Nephron (organoid): ENCODE measurements at regions not wholly inside any gene's neighbourhood (a gene's known extent, or its start where the extent isn't known, plus 50 kb on each side); places are given as distances from the start of the nearest gene placed in this dataset.
A peak's percentile ranks its signal among the peaks of the same experiment; 100 is the strongest.

Source experiments
- H3K27ac Mint-ChIP-seq, 3 experiments: 2 replicates each; pipeline ENCODE4 v1.8.0; 2020; ENCODE audit warnings: mixed read lengths in 3 of 3, mild to moderate bottlenecking in 2 of 3, moderate library complexity in 1 of 3
- H3K27me3 Mint-ChIP-seq: 2 replicates; pipeline ENCODE4 v1.8.0; 2021; ENCODE audit warnings: low read depth, mild to moderate bottlenecking, moderate library complexity, mixed read lengths
- H3K36me3 Mint-ChIP-seq: 2 replicates; pipeline ENCODE4 v1.8.0; 2020; ENCODE audit warnings: low read depth, mixed read lengths
- H3K4me1 Mint-ChIP-seq: 2 replicates; pipeline ENCODE4 v1.8.0; 2020; ENCODE audit warnings: mixed read lengths
- H3K4me3 Mint-ChIP-seq, 3 experiments: 2 replicates each; pipeline ENCODE4 v1.8.0; 2020; ENCODE audit warnings: mild to moderate bottlenecking in 3 of 3, mixed read lengths in 3 of 3, moderate library complexity in 2 of 3
- H3K9me3 Mint-ChIP-seq: 2 replicates; pipeline ENCODE4 v1.8.0; 2020; ENCODE audit warnings: mixed read lengths
- TF ChIP-seq, protein P1 (sequence below), 3 experiments: fragments of 200-600 bp; sonication (generic); IDR thresholded peaks; one replicate each; pipeline ENCODE4 v1.5.0; 2021; ENCODE audit warnings: antibody characterized with exemption in 3 of 3; ENCODE audit not compliant: unreplicated experiment in 3 of 3

DNA sequence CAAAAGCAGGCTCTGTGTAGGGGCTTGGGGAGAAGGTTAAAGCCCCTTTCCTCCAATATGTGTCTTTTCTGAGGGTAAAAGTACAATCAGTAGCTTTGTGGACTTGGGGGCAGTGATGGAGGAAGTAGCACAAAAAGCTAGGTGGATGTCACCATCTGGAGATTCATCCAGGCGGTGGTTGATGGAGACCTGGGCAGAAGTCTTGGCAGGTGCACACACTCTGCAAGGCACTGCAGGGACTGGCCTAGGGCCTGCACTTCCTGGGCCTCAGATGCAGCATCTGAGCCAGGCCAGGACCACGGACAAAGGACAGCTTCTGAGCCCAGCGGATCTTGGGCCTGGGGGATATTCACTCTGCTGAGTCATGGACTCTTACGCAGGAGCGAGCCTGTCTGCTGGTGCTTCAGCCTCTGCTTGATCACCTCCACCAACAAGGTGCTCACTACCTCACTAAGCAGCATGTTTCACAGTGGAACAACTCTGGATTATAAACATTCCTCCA lies 391.1 kb downstream of the TNS1 start:
- Mint-ChIP-seq H3K4me1 (peaks cover 53% of the 10 kb centered on the region), H3K27me3 (peaks cover 3% of the 10 kb centered on the region)
- TF ChIP-seq, protein P1, sequence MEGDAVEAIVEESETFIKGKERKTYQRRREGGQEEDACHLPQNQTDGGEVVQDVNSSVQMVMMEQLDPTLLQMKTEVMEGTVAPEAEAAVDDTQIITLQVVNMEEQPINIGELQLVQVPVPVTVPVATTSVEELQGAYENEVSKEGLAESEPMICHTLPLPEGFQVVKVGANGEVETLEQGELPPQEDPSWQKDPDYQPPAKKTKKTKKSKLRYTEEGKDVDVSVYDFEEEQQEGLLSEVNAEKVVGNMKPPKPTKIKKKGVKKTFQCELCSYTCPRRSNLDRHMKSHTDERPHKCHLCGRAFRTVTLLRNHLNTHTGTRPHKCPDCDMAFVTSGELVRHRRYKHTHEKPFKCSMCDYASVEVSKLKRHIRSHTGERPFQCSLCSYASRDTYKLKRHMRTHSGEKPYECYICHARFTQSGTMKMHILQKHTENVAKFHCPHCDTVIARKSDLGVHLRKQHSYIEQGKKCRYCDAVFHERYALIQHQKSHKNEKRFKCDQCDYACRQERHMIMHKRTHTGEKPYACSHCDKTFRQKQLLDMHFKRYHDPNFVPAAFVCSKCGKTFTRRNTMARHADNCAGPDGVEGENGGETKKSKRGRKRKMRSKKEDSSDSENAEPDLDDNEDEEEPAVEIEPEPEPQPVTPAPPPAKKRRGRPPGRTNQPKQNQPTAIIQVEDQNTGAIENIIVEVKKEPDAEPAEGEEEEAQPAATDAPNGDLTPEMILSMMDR (IDR thresholded peaks at IDR 0.05; ENCODE audit: unreplicated experiment in 3 of 3) = no peak

DNA sequence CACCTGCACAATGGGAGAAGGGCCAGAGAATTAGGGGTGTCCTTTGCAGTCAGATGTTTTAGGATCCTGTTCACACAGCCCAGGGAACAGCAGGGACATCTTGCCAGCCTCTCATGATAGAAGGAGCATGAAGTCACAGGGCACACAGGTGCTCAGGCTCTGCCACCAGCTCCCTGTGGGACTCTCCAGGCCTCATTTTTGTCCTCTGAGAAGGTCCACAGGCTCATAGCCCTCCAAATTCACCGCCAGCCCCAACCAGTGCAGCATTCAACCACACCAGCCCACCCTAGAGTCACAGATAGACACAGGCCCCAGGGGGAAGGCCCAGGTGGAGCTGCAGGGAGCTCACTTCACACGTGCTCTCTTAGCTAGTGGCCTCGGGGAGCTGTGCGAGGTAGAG lies 391.7 kb downstream of the TNS1 start:
- Mint-ChIP-seq H3K9me3 (no peaks in the 10 kb centered on the region), H3K4me1 (peaks cover 50% of the 10 kb centered on the region), H3K4me3 (no peak overlapping the region), H3K27ac (peak overlapping the region in 1 of 3 experiments; percentile 45), H3K27me3 (peaks cover 3% of the 10 kb centered on the region), H3K36me3 (no peaks in the 10 kb centered on the region)
- TF ChIP-seq, protein P1 (IDR thresholded peaks at IDR 0.05; ENCODE audit: unreplicated experiment in 3 of 3) = no peak

More for the DNA sequence above, 391.1 kb downstream of the TNS1 start:
- H3K27ac Mint-ChIP-seq = peak overlapping the region in 1 of 3 experiments; percentile 45
- H3K4me3 Mint-ChIP-seq = no peak overlapping the region
- H3K36me3 Mint-ChIP-seq = no peaks in the 10 kb centered on the region
- no peaks in the 10 kb centered on the region for H3K9me3 Mint-ChIP-seq

DNA sequence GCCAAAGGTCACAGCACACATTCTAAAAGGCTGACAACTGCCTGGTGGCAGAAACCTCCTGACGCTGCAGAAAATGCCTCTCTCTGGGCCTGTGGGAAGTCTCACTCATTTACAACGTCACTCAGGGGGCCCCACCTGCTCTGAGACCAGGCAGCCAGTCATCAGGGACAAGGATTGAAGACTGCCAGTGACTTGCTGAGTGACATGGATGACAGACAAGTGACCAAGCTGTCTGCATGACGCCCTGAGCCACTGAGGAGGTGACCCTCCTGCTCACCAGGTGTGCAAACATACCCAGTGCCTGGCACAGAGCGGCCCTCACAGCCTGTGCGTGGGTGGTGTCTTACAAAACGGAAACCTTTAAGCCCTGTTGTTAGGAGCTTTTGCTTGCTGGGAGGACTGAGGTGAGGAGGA lies 392.4 kb downstream of the TNS1 start:
- Mint-ChIP-seq H3K4me1 (peaks cover 44% of the 10 kb centered on the region), H3K36me3 (no peaks in the 10 kb centered on the region), H3K27me3 (peaks cover 3% of the 10 kb centered on the region), H3K9me3 (no peaks in the 10 kb centered on the region), H3K4me3 (peak overlapping the region in 1 of 3 experiments; percentile 6), H3K27ac (peak overlapping the region in 2 of 3 experiments; percentile 5 to 33)
- TF ChIP-seq, protein P1 (IDR thresholded peaks at IDR 0.05; ENCODE audit: unreplicated experiment in 3 of 3) = no peak

DNA sequence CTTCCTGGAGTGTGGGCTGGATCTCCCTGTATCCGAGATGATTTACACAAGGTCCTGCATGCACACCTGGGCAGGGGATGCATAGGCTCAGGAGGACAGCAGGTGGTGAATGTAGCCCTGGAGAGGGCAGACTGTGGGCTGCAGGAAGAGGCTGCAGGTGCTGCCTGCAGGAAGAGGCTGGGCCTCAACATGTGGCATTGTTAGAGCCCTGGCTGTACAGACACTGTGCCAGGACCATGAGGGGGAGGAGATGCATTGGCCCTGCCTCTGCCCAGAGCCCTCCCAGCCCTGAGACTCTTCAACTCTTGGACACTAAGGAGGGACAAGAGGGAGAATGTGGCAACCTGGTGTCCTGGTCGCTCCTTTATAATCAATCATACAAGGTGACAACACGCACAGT lies 392.8 kb downstream of the TNS1 start:
- no peaks in the 10 kb centered on the region for H3K9me3 Mint-ChIP-seq
- peaks cover 44% of the 10 kb centered on the region for H3K4me1 Mint-ChIP-seq
- TF ChIP-seq, protein P1 (IDR thresholded peaks at IDR 0.05; ENCODE audit: unreplicated experiment in 3 of 3) = no peak
- no peak overlapping the region for H3K4me3 Mint-ChIP-seq
- peaks cover 3% of the 10 kb centered on the region for H3K27me3 Mint-ChIP-seq
- H3K36me3 Mint-ChIP-seq = no peaks in the 10 kb centered on the region
- peak overlapping the region; percentile 5 to 33 (median 24) for H3K27ac Mint-ChIP-seq

DNA sequence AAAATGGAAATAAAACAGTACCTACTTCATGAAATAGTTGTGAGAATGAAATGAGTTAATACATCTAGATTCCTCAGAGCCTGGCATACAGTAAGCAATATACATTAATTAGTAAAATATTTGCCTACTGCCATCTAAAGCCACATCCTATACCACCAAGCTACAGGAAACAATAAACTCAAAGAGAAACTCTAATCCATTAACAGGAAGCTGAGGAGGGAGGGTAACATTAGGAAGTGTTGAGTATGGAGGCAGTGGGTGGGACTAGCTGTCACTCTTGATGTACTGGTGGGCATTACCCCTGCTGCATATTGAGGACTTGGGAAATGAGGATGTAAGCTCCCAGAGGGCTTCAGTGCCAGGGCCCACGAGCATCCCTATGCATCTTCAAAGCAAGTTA lies 396.5 kb downstream of the TNS1 start:
- H3K4me1 Mint-ChIP-seq = peaks cover 57% of the 10 kb centered on the region
- H3K36me3 Mint-ChIP-seq = no peaks in the 10 kb centered on the region
- peak overlapping the region in 1 of 3 experiments; percentile 42 for H3K27ac Mint-ChIP-seq
- peaks cover 3% of the 10 kb centered on the region for H3K27me3 Mint-ChIP-seq
- H3K9me3 Mint-ChIP-seq = no peaks in the 10 kb centered on the region
- TF ChIP-seq, protein P1 (IDR thresholded peaks at IDR 0.05; ENCODE audit: unreplicated experiment in 3 of 3) = no peak
- H3K4me3 Mint-ChIP-seq = no peak overlapping the region

DNA sequence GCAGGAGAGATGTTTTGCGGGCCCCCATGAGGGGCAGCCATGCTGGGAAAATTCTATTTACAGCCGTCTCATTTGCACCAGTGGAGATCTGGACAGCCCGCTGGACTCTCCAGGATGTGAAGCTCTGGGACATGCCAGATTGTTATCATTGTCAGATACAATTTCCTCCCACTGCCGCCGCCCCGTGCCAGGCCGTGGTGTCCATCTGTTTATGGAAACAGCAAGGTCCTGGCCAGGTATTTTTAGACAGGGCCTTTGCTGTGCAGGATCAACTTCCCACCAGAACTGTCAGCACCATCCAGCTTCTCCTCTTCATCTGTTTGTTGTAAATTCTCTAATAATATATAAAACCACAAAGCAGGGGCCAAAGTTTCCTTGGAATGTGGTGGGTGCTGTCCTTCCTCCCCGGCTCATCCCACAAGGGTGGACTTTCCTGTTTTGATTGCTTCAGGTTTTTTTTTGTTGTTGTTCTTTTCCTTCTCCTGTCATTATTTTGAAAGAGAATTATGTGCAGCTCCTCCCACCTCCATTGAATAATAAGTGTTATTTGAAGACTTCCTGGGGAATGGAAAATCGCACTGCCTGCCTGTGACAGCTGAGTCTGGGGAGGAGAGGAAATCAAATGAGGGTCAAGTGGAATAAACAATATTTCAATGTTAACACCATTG lies 398.1 kb downstream of the TNS1 start:
- Mint-ChIP-seq H3K9me3 (no peaks in the 10 kb centered on the region), H3K4me1 (peaks cover 48% of the 10 kb centered on the region), H3K27ac (peak overlapping the region; percentile 60 to 69 (median 61)), H3K4me3 (peak overlapping the region; percentile 1 to 15 (median 13)), H3K27me3 (no peaks in the 10 kb centered on the region), H3K36me3 (no peaks in the 10 kb centered on the region)
- TF ChIP-seq, protein P1 (IDR thresholded peaks at IDR 0.05; ENCODE audit: unreplicated experiment in 3 of 3) = no peak
